Panc1 (cell line): ENCODE measurements at regions not wholly inside any gene's neighbourhood (a gene's known extent, or its start where the extent isn't known, plus 50 kb on each side); places are given as distances from the start of the nearest gene placed in this dataset.

Experiments
- ATAC-seq: fragments of 200-7000 bp; cut with Tn5 transposase; 2 replicates; pipeline ENCODE4 v1.9.1; 2020; ENCODE audit warnings: mild to moderate bottlenecking, moderate library complexity
- BruUV-seq: library from RNA; stranded (reverse); fragments of 400-500 nt; replicated peaks from 2 replicates; lab custom pipeline; 2021; lab: Mats Ljungman, UMichigan
- CTCF ChIA-PET: fragments of 300-600 bp; sonication (Branson Sonifier 250); formaldehyde crosslinking; loops from one replicate; lab custom pipeline; 2022; ENCODE audit warnings: antibody characterized with exemption; lab: Charles Lee
- POLR2A ChIA-PET: fragments of 300-600 bp; sonication (Branson Sonifier 250); formaldehyde crosslinking; loops from one replicate; lab custom pipeline; 2022; ENCODE audit warnings: antibody characterized with exemption; lab: Charles Lee
- DNase-seq: peaks from one replicate; pipeline ENCODE4 v3.0.0-alpha.2; 2010; ENCODE audit warnings: low read depth, low spot score
- H3K27ac ChIP-seq: 2 replicates; pipeline ENCODE4 v1.5.1; 2011; ENCODE audit warnings: mild to moderate bottlenecking, low read length, inconsistent platforms
- H3K27me3 ChIP-seq: fragments of 200-500 bp; sonication (Bioruptor generic); 2 replicates; pipeline ENCODE4 v1.6.0; 2014; ENCODE audit warnings: low read length, inconsistent platforms; ENCODE audit not compliant: control insufficient read depth, insufficient read depth
- H3K36me3 ChIP-seq: fragments of 200-500 bp; sonication (Bioruptor generic); 2 replicates; pipeline ENCODE4 v1.5.1; 2014; ENCODE audit warnings: inconsistent platforms, mild to moderate bottlenecking, low read length, moderate library complexity; ENCODE audit not compliant: control insufficient read depth, insufficient read depth
- H3K4me1 ChIP-seq: 2 replicates; pipeline ENCODE4 v1.5.1; 2011; ENCODE audit warnings: inconsistent platforms, mild to moderate bottlenecking, low read length, moderate library complexity; ENCODE audit not compliant: control insufficient read depth, insufficient read depth
- H3K4me3 ChIP-seq, 2 experiments: 2 replicates each; pipeline ENCODE4 v1.5.1; 2011 to 2012; ENCODE audit warnings: low read depth in 2 of 2, low read length in 2 of 2, mild to moderate bottlenecking in 2 of 2, inconsistent platforms in 1 of 2, moderate library complexity in 1 of 2
- H3K9me3 ChIP-seq: fragments of 200-500 bp; sonication (Bioruptor generic); 2 replicates; pipeline ENCODE4 v1.5.1; 2014; ENCODE audit warnings: low read depth, mild to moderate bottlenecking, inconsistent platforms, low read length, moderate library complexity; ENCODE audit not compliant: control insufficient read depth, insufficient read depth
- POLR2AphosphoS5 ChIP-seq: IDR thresholded peaks from 2 replicates; pipeline ENCODE4 v1.6.1; 2012; ENCODE audit warnings: mild to moderate bottlenecking, low read depth, low read length, moderate library complexity
- SIN3A ChIP-seq: IDR thresholded peaks from 2 replicates; pipeline ENCODE4 v1.6.1; 2012; ENCODE audit warnings: low read depth, mild to moderate bottlenecking, low read length, moderate library complexity, borderline replicate concordance; ENCODE audit not compliant: insufficient read depth
- TCF7L2 ChIP-seq: IDR thresholded peaks from 2 replicates; pipeline ENCODE4 v1.6.1; 2011; ENCODE audit warnings: mild to moderate bottlenecking, low read depth, low read length, inconsistent platforms
- in situ Hi-C: cut with HindIII; loops from 2 replicates; pipeline ENCODE4 v1.10.0; 2016; ENCODE audit warnings: low sequenced_read_pairs, low pct_unique_long_range_greater_than_20kb
- intact Hi-C: fragments of 100-400 bp; cut with micrococcal nuclease; formaldehyde crosslinking; loops from one replicate; pipeline ENCODE4 v1.10.0; 2022; ENCODE audit not compliant: unreplicated experiment
- TF ChIP-seq, protein P1 (sequence below), 2 experiments: IDR thresholded peaks; 2 replicates each; pipeline ENCODE4 v1.6.1; 2011 to 2012; ENCODE audit warnings: low read depth in 2 of 2, control low read depth in 1 of 2, low read length in 1 of 2, mild to moderate bottlenecking in 1 of 2, moderate library complexity in 1 of 2; ENCODE audit not compliant: insufficient read depth in 1 of 2
- TF ChIP-seq, protein P2 (sequence below): fragments of 450-650 bp; IDR thresholded peaks from 2 replicates; pipeline ENCODE4 v1.5.1; 2017; ENCODE audit warnings: mild to moderate bottlenecking

DNA sequence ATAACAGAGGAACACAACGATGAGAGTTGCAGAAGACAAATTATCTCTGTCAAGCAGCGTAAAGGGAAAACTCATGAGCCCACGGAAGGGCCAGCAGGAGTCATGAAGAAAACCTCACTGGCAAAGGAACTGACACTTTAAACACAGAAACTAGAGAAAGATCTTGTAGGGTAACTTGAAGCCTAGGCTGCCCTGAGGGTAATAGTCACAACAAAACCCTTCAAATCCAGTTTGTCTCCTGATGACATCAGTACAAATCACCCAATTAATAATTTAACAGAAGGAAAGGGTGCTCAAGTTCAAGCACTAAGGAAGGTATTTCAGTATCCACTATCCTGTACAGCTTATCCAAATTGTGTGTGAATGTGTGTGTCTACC, 549.1 kb downstream of the MTRR start:
- no peak for TF ChIP-seq POLR2AphosphoS5
- no peak for TF ChIP-seq TCF7L2
- no peak for TF ChIP-seq SIN3A
- TF ChIP-seq, protein P1, sequence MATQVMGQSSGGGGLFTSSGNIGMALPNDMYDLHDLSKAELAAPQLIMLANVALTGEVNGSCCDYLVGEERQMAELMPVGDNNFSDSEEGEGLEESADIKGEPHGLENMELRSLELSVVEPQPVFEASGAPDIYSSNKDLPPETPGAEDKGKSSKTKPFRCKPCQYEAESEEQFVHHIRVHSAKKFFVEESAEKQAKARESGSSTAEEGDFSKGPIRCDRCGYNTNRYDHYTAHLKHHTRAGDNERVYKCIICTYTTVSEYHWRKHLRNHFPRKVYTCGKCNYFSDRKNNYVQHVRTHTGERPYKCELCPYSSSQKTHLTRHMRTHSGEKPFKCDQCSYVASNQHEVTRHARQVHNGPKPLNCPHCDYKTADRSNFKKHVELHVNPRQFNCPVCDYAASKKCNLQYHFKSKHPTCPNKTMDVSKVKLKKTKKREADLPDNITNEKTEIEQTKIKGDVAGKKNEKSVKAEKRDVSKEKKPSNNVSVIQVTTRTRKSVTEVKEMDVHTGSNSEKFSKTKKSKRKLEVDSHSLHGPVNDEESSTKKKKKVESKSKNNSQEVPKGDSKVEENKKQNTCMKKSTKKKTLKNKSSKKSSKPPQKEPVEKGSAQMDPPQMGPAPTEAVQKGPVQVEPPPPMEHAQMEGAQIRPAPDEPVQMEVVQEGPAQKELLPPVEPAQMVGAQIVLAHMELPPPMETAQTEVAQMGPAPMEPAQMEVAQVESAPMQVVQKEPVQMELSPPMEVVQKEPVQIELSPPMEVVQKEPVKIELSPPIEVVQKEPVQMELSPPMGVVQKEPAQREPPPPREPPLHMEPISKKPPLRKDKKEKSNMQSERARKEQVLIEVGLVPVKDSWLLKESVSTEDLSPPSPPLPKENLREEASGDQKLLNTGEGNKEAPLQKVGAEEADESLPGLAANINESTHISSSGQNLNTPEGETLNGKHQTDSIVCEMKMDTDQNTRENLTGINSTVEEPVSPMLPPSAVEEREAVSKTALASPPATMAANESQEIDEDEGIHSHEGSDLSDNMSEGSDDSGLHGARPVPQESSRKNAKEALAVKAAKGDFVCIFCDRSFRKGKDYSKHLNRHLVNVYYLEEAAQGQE (IDR thresholded peaks at IDR 0.05; ENCODE audit: insufficient read depth in 1 of 2, low read depth in 2 of 2, low read length in 1 of 2): no peak
- TF ChIP-seq, protein P2, sequence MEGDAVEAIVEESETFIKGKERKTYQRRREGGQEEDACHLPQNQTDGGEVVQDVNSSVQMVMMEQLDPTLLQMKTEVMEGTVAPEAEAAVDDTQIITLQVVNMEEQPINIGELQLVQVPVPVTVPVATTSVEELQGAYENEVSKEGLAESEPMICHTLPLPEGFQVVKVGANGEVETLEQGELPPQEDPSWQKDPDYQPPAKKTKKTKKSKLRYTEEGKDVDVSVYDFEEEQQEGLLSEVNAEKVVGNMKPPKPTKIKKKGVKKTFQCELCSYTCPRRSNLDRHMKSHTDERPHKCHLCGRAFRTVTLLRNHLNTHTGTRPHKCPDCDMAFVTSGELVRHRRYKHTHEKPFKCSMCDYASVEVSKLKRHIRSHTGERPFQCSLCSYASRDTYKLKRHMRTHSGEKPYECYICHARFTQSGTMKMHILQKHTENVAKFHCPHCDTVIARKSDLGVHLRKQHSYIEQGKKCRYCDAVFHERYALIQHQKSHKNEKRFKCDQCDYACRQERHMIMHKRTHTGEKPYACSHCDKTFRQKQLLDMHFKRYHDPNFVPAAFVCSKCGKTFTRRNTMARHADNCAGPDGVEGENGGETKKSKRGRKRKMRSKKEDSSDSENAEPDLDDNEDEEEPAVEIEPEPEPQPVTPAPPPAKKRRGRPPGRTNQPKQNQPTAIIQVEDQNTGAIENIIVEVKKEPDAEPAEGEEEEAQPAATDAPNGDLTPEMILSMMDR: no peak
- Histone ChIP-seq H3K36me3 (no peaks in the 10 kb centered on the region), H3K27me3 (no peaks in the 10 kb centered on the region), H3K4me1 (no peaks in the 10 kb centered on the region), H3K27ac (no peak overlapping the region), H3K4me3 (no peak overlapping the region), H3K9me3 (no peaks in the 10 kb centered on the region)
- CTCF ChIA-PET: no interaction called here
- no peak for ATAC-seq
- POLR2A ChIA-PET: no interaction called here
- no peak for DNase-seq
- intact Hi-C loops: no loop called here
- in situ Hi-C loops: no loop called here
- BruUV-seq: no TSS peak

DNA sequence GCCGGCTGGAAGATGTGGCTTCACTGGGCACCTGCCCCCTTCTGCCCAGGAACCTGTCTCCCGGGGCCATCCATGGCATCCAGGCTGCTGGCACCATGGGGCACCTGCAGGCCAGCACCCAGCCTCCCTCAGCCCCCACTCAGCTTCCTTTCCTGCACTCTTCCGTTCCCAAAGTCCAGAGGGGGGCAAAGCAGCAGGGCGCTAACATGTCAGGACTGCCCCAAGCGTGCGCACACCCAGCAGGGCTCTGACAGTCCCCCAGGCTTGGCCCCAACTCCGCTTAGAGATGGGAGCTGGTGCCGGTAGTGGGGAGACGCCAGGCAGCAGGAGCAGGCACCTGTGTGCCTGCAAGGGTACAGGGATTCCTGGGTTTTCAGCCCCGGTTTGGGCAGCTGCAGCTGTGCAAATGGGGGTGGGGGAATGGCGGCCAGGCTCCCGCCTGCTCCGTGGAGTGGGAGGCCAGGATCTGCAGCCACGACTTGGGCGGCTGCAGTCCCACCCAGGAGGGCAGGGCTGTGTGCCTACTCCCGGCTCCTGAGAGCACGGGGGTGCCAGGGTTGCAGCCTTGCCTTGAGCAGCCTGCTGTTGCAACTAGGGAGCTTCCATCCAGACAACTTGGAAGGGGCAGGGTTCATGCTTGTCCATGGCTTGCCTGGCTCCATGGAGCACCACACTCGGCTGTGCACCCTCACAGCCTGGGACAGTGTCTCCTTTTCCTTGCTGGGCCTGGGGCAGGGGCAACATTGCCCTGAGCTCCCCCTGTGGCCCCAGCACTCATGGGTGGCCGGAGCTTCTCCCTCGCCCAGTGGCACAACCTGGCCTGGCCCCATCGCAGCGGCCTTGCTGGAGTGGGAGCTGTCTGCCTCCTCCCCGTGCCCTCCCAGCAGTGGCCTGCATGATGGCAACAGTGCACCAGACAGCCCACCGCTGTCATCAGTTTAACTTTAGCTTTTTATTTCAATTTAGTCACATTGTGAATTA, 561.1 kb downstream of the MTRR start:
- Histone ChIP-seq H3K36me3 (no peaks in the 10 kb centered on the region), H3K4me3 (no peak overlapping the region), H3K27ac (no peak overlapping the region), H3K27me3 (no peaks in the 10 kb centered on the region), H3K9me3 (no peaks in the 10 kb centered on the region), H3K4me1 (no peaks in the 10 kb centered on the region)
- TF ChIP-seq TCF7L2 (no peak), POLR2AphosphoS5 (no peak)
- in situ Hi-C loops (no loop called here), intact Hi-C loops (no loop called here)
- BruUV-seq: no TSS peak
- POLR2A ChIA-PET: no interaction called here
- no peak for ATAC-seq
- CTCF ChIA-PET: no interaction called here
- DNase-seq: no peak

DNA sequence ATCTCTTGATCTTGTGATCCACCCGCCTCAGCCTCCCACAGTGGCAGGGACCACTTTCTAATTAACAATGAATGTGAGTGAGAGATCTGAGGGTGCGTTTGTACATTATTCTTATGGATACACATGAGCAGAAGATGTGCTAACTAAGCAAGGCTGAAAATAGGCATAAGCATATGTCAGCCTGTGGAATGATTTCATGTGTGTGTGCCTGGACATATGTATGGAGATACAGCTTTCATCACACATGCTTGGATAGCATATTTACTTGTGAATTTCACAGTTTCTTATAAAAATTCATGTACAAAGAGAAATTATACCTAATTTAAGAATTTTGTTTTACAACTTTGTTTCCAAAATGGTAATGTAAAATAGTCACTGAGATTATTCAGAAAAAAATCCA, 565.6 kb downstream of the MTRR start:
- H3K4me3 ChIP-seq: no peak overlapping the region
- ChIA-PET POLR2A (no interaction called here), CTCF (no interaction called here)
- BruUV-seq: no TSS peak
- H3K27ac ChIP-seq: no peak overlapping the region
- no peak for TF ChIP-seq SIN3A
- TF ChIP-seq, protein P2: no peak
- no peak for TF ChIP-seq TCF7L2
- no peak for TF ChIP-seq POLR2AphosphoS5
- TF ChIP-seq, protein P1 (IDR thresholded peaks at IDR 0.05; ENCODE audit: insufficient read depth in 1 of 2, low read depth in 2 of 2, low read length in 1 of 2): no peak
- no peaks in the 10 kb centered on the region for H3K27me3 ChIP-seq
- intact Hi-C loops: no loop called here
- in situ Hi-C loops: no loop called here
- no peaks in the 10 kb centered on the region for H3K4me1 ChIP-seq
- no peaks in the 10 kb centered on the region for H3K9me3 ChIP-seq
- DNase-seq (no peak), ATAC-seq (no peak)
- H3K36me3 ChIP-seq: no peaks in the 10 kb centered on the region
